Spleen (tissue), 7 donors: ENCODE measurements at regions not wholly inside any gene's neighbourhood (a gene's known extent, or its start where the extent isn't known, plus 50 kb on each side); places are given as distances from the start of the nearest gene placed in this dataset.

Source experiments
- CTCF ChIP-seq, 11 experiments: fragments of 200-600 bp in 7 of 11; fragments of 450-650 bp in 4 of 11; sonication (generic) in 4 of 11; IDR thresholded peaks in 8 of 11; conservative IDR thresholded peaks in 3 of 11; 1 replicate in 7 of 11; 2 replicates in 4 of 11; pipeline versions ENCODE4 v1.4.0 to v1.8.0; 2016 to 2021; ENCODE audit warnings: antibody characterized with exemption in 11 of 11, inconsistent platforms in 4 of 11, mild to moderate bottlenecking in 1 of 11
- POLR2A ChIP-seq, 3 donors: fragments of 450-650 bp; IDR thresholded peaks; one replicate each; pipeline ENCODE4 v1.5.1; 2017; ENCODE audit warnings: antibody characterized with exemption in 3 of 3, mild to moderate bottlenecking in 1 of 3
- POLR2AphosphoS5 ChIP-seq, 3 donors: sonication (generic); formaldehyde crosslinking; IDR thresholded peaks; one replicate each; pipeline ENCODE4 v1.5.1; 2017; ENCODE audit warnings: antibody characterized with exemption in 3 of 3
- donor health status: DM: no; HTN: no; CAD: no; lungs with moderate emphysema.
- donor health status: DM: no; HTN: no; CAD: no.
- donor health status: DM: no; HTN: no; CAD: no.

DNA sequence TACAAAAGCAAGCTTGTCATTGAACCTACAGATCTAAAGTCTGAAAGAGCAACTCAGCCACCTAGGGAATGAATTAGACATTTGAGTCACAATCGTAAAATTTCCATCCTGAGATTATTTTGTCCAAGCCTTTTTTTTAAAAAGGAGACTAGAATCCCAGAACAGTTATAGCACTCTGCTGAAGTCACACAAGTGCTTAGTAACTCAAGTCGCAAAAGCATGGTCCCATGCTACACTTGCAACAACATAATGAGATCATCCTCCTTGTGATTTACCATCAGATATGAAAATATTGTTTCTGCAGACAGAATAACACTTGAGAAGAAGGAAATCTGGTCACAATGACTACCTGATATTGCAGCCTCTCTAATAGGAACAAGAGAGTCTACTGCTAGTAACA is 106.7 kb downstream of the ZIC4 start:
- TF ChIP-seq CTCF (IDR thresholded peaks at IDR 0.05 in 8 of 11, conservative IDR thresholded peaks at IDR 0.05 in 3 of 11): no peak
- no peak for TF ChIP-seq POLR2A (IDR thresholded peaks at IDR 0.05)
- no peak for TF ChIP-seq POLR2AphosphoS5 (IDR thresholded peaks at IDR 0.05)
